Choroid plexus epithelial cell (primary cell): ENCODE measurements at regions not wholly inside any gene's neighbourhood (a gene's known extent, or its start where the extent isn't known, plus 50 kb on each side); places are given as distances from the start of the nearest gene placed in this dataset.
"Not testable (repeated sequence)": the region's sequence is repeated elsewhere in the genome, so short reads cannot be mapped to it uniquely, and the experiment has no call there.

Source experiments
- DNase-seq: peaks from one replicate; pipeline ENCODE4 v3.0.0-alpha.2; 2010; ENCODE audit warnings: low read depth
- H3K4me3 ChIP-seq: 2 replicates; pipeline ENCODE4 v1.5.1; 2011; ENCODE audit warnings: low read depth, mild to moderate bottlenecking, control low read depth, low read length, moderate library complexity
- CTCF ChIP-seq: conservative IDR thresholded peaks from 2 replicates; pipeline ENCODE4 v1.5.1; 2011; ENCODE audit warnings: low read depth, mild to moderate bottlenecking, control low read depth, inconsistent platforms, low read length, moderate library complexity

- DNase-seq = peak; percentile 62
- no peak overlapping the region for H3K4me3 ChIP-seq
- no peak for TF ChIP-seq CTCF
Observed at GRCh38 chr3:144840866-144841265, 869.2 kb downstream of the DIPK2A start.

DNA sequence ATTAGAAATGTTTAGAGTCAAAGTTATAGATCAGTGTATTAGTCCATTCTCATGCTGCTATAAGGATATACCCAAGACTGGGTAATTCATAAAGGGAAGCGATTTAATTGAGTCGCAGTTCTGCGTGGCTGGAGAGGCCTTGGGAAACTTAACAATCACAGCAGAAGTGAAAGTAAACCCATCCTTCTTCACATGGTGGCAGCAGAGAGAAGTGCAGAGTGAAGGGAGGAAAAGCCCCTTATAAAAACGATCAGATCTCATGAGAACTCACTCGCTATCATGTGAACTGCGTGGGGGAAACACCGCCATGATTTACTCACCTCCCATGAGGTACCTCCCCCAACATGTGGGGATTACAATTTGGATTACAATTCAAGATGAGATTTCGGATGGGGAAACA, 871.5 kb downstream of the DIPK2A start:
- peak; percentile 53 for DNase-seq
- TF ChIP-seq CTCF = peak; percentile 67
- no peak overlapping the region for H3K4me3 ChIP-seq

DNA sequence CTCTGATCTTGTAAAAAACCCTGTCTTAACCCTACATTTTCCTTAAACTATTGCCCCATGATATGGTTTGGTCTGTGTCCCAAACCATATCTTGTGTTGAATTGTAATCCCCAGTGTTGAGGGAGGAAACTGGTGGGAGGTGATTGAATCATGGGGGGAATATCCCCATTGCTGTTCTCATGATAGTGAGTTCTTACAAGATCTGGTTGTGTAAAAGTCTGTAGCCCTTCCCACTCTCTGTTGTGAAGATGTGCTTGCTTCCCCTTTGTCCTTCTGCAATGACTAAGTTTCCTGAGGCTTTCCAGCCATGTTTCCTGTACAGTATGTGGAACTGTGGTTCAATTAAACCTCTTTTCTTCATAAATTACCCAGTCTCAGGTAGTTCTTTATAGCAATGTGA, 881.4 kb downstream of the DIPK2A start:
- no peak for DNase-seq
- TF ChIP-seq CTCF = no peak
- no peak overlapping the region for H3K4me3 ChIP-seq

DNA sequence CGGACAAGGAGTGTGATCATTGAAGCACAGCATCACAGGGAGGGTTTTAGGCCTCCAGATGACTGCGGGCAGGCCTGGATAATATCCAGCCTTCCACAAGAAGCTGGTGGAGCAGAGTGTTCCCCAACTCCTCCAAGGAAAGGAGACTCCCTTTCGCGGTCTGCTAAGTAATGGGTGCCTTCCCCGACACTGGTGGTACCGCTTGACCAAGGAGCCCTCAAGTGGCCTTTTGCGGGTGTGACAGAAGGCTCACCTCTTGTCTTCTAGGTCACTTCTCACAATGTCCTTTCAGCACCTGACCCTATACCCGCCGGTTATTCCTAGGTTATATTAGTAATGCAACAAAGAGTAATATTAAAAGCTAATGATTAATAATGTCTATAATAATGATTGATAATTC, 882.4 kb downstream of the DIPK2A start:
- not testable (repeated sequence) for DNase-seq, H3K4me3 ChIP-seq

DNA sequence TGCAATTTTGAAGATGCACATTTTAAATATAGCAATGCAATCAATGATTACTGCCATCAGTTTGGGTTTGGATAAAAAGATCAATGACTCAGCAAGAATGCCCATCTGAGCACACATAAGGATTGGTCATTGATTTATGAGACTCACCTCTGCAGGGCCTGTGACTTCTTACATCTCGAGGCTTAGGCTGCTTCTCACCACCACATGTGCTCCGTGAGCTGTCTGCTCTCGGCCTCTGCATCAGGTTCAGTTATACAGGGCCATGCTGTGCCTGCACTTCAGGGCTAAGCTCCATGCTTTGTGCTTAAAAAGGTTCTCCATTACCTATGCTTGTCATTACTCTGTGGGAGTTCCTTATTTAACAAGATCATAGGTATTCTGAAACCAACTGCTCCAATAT, 887.5 kb downstream of the DIPK2A start:
- no peak for TF ChIP-seq CTCF
- no peak overlapping the region for H3K4me3 ChIP-seq
- DNase-seq = no peak

GRCh38 chr3:144864646-144865045, 893.0 kb downstream of the DIPK2A start:
- DNase-seq = no peak
- no peak overlapping the region for H3K4me3 ChIP-seq
- TF ChIP-seq CTCF = no peak

- DNase-seq = no peak
- TF ChIP-seq CTCF = no peak
Observed at GRCh38 chr3:144865948-144866347, 894.3 kb downstream of the DIPK2A start.

DNA sequence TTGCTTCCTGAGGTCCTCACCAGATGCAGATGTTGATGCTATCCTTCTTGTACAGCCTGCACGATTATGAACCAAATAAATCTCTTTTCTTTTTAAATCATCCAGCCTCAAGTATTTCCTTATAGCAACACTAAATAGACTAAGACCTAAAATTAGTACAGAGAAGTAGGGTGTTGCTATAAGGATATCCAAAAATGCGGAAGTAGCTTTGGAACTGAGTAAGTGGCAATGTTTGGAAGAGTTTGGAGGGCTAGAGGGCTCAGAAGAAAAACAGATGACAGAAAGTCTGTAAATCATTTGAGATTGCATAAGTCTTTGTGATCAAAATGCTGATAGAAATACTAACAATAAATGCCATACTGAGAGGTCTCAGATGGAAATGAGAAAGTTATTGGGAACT, 894.9 kb downstream of the DIPK2A start:
- no peak overlapping the region for H3K4me3 ChIP-seq
- peak; percentile 15 for DNase-seq
- TF ChIP-seq CTCF = no peak

More at GRCh38 chr3:144865948-144866347, 894.3 kb downstream of the DIPK2A start:
- H3K4me3 ChIP-seq = no peak overlapping the region
